GM23248 (cell line): ENCODE measurements at regions not wholly inside any gene's neighbourhood (a gene's known extent, or its start where the extent isn't known, plus 50 kb on each side); places are given as distances from the start of the nearest gene placed in this dataset.

ENCODE experiments used
- EZH2 ChIP-seq: fragments of 200-600 bp; sonication (generic); IDR thresholded peaks from 2 replicates; pipeline ENCODE4 v1.6.1; 2018; ENCODE audit warnings: antibody characterized with exemption, mild to moderate bottlenecking; ENCODE audit not compliant: insufficient read depth, poor library complexity, severe bottlenecking
- EZH2phosphoT487 ChIP-seq: fragments of 200-600 bp; sonication (generic); IDR thresholded peaks from 2 replicates; pipeline ENCODE4 v1.6.1; 2018; ENCODE audit warnings: antibody characterized with exemption, moderate library complexity, mild to moderate bottlenecking, low read depth; ENCODE audit not compliant: insufficient read depth

DNA sequence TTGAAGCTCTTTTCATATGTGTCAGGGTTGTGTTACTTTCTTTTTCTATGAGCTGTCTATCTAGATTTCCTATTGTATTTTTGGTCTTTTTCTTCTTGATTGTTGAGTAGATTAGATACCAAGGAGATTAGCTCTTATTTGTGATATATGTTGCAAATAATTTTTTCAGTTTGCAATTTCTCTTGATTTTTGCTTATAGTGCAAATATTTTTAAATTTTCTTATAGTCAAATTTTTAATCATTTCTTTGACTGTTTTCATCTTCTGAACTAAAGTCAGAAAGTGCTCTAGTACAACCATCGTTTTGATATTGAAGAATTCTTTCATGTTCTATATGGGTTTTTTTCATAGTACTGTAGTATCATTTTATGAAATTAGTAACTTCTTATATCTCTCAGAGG, 193.7 kb downstream of the OSTF1 start:
- TF ChIP-seq EZH2: no peak
- TF ChIP-seq EZH2phosphoT487: no peak
